GM23338 (cell line): ENCODE measurements at regions not wholly inside any gene's neighbourhood (a gene's known extent, or its start where the extent isn't known, plus 50 kb on each side); places are given as distances from the start of the nearest gene placed in this dataset.

Experiments
- CREB1 ChIP-seq: fragments of 250-450 bp; sonication (Bioruptor Pico); IDR thresholded peaks from 2 replicates; pipeline ENCODE4 v1.5.0; 2020; ENCODE audit warnings: low read depth, mild to moderate bottlenecking, moderate library complexity
- CTCF ChIP-seq, 2 experiments: fragments of 200-600 bp in 1 of 2; sonication (generic) in 1 of 2; conservative IDR thresholded peaks; 2 replicates each; pipeline versions ENCODE4 v1.5.1 to v1.6.1; 2016 to 2017; ENCODE audit warnings: antibody characterized with exemption in 2 of 2, low read depth in 2 of 2, mild to moderate bottlenecking in 2 of 2, moderate library complexity in 1 of 2
- EZH2 ChIP-seq: fragments of 200-600 bp; sonication (generic); IDR thresholded peaks from one replicate; pipeline ENCODE4 v1.8.0; 2017; ENCODE audit warnings: antibody characterized with exemption, mild to moderate bottlenecking, low read depth; ENCODE audit not compliant: unreplicated experiment
- EZH2phosphoT487 ChIP-seq: fragments of 200-600 bp; sonication (generic); IDR thresholded peaks from one replicate; pipeline ENCODE4 v1.8.1; 2018; ENCODE audit warnings: antibody characterized with exemption; ENCODE audit not compliant: unreplicated experiment
- POLR2AphosphoS5 ChIP-seq: IDR thresholded peaks from 2 replicates; pipeline ENCODE4 v1.6.1; 2016; ENCODE audit warnings: antibody characterized with exemption, low read depth
- REST ChIP-seq: IDR thresholded peaks from one replicate; pipeline ENCODE4 v1.6.1; 2018; ENCODE audit warnings: antibody characterized with exemption; ENCODE audit not compliant: unreplicated experiment
- ZNF114 ChIP-seq: fragments of 250-450 bp; sonication (Bioruptor Pico); IDR thresholded peaks from 2 replicates; pipeline ENCODE4 v1.5.0; 2020; ENCODE audit warnings: mild to moderate bottlenecking, moderate library complexity
- ZNF331 ChIP-seq: fragments of 250-450 bp; sonication (Bioruptor Pico); IDR thresholded peaks from 2 replicates; pipeline ENCODE4 v1.5.0; 2020; ENCODE audit warnings: low read depth, mild to moderate bottlenecking, moderate library complexity

GRCh38 chr6:164007881-164008280, 593.4 kb downstream of the QKI start:
- TF ChIP-seq CTCF (conservative IDR thresholded peaks at IDR 0.05; ENCODE audit: low read depth in 2 of 2): no peak
- no peak for TF ChIP-seq EZH2
- no peak for TF ChIP-seq EZH2phosphoT487
- TF ChIP-seq REST: no peak
- TF ChIP-seq POLR2AphosphoS5: no peak
- TF ChIP-seq ZNF114: no peak
- no peak for TF ChIP-seq ZNF331 (CRISPR knock-in tag)
- TF ChIP-seq CREB1: no peak
